ENCODE measurements at regions not wholly inside any gene's neighbourhood (a gene's known extent, or its start where the extent isn't known, plus 50 kb on each side); places are given as distances from the start of the nearest gene placed in this dataset.

DNA sequence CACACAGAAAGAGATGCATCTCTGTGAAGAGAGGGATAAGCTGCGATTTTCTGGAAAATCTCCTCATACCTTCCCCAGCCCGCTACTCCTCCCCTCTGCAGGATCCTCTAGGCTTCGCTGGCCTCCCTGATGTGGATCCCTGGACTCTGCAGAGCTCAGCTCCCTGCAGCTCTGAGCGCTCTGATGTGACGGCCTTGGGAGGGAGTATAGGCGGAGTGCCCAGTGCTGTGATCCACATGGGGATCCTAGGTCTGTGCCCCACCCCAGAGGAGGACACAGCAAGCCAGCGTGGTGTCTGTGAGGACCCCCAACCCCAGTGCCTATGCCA, 111.0 kb downstream of the GYPC start:
- TF ChIP-seq, protein P1, sequence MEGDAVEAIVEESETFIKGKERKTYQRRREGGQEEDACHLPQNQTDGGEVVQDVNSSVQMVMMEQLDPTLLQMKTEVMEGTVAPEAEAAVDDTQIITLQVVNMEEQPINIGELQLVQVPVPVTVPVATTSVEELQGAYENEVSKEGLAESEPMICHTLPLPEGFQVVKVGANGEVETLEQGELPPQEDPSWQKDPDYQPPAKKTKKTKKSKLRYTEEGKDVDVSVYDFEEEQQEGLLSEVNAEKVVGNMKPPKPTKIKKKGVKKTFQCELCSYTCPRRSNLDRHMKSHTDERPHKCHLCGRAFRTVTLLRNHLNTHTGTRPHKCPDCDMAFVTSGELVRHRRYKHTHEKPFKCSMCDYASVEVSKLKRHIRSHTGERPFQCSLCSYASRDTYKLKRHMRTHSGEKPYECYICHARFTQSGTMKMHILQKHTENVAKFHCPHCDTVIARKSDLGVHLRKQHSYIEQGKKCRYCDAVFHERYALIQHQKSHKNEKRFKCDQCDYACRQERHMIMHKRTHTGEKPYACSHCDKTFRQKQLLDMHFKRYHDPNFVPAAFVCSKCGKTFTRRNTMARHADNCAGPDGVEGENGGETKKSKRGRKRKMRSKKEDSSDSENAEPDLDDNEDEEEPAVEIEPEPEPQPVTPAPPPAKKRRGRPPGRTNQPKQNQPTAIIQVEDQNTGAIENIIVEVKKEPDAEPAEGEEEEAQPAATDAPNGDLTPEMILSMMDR (IDR thresholded peaks at IDR 0.05; ENCODE audit: low read depth, low read length, poor library complexity, severe bottlenecking) = no peak
- TF ChIP-seq EZH2phosphoT487 (IDR thresholded peaks at IDR 0.05; ENCODE audit: borderline replicate concordance, low read length) = no peak

All from DOHH2 (cell line).